GM19043 (cell line): ENCODE measurements at regions not wholly inside any gene's neighbourhood (a gene's known extent, or its start where the extent isn't known, plus 50 kb on each side); places are given as distances from the start of the nearest gene placed in this dataset.

ENCODE experiments used
- ATAC-seq: cut with Tn5 transposase; IDR thresholded peaks from one replicate; pipeline ENCODE4 v1.9.1; 2021; ENCODE audit warnings: low read depth; ENCODE audit not compliant: unreplicated experiment

GRCh38 chrX:148448686-148449085 is 51.7 kb upstream of the AFF2 start:
- no peak for ATAC-seq
